Putamen (tissue), 1 donor: ENCODE measurements at regions not wholly inside any gene's neighbourhood (a gene's known extent, or its start where the extent isn't known, plus 50 kb on each side); places are given as distances from the start of the nearest gene placed in this dataset.

Experiments
- DNase-seq: peaks from one replicate; pipeline ENCODE4 v3.0.0-alpha.2; 2016; ENCODE audit warnings: low spot score

GRCh38 chr13:77838271-77838670, 80.4 kb downstream of the EDNRB start:
- DNase-seq, result no peak

- DNase-seq, result no peak
Observed at GRCh38 chr13:77836423-77836822, 82.2 kb downstream of the EDNRB start.

GRCh38 chr13:77833331-77833863, 85.2 kb downstream of the EDNRB start:
- peak; percentile 31 for DNase-seq

GRCh38 chr13:77832339-77833100, 86.1 kb downstream of the EDNRB start:
- peak; percentile 66 for DNase-seq

GRCh38 chr13:77831866-77832265, 86.8 kb downstream of the EDNRB start:
- DNase-seq, result no peak

- no peak for DNase-seq
Observed at GRCh38 chr13:77829963-77830362, 88.7 kb downstream of the EDNRB start.

- no peak for DNase-seq
Observed at GRCh38 chr13:77828799-77829198, 89.8 kb downstream of the EDNRB start.

GRCh38 chr13:77827332-77827731, 91.3 kb downstream of the EDNRB start:
- DNase-seq, result no peak

- no peak for DNase-seq
Observed at GRCh38 chr13:77820431-77821149, 98.0 kb downstream of the EDNRB start.

- DNase-seq, result no peak
Observed at GRCh38 chr13:77817521-77817920, 101.1 kb downstream of the EDNRB start.

- DNase-seq, result no peak
Observed at GRCh38 chr13:77815330-77815729, 103.3 kb downstream of the EDNRB start.
